PFSK-1 (cell line): ENCODE measurements at regions not wholly inside any gene's neighbourhood (a gene's known extent, or its start where the extent isn't known, plus 50 kb on each side); places are given as distances from the start of the nearest gene placed in this dataset.

Experiments used
- FOXP2 ChIP-seq: optimal IDR thresholded peaks from 2 replicates; pipeline ENCODE3; 2011; ENCODE audit warnings: borderline replicate concordance, control low read depth, inconsistent platforms; ENCODE audit not compliant: insufficient read depth; ENCODE audit errors: extremely low read length, extremely low read depth
- POLR2AphosphoS5 ChIP-seq: IDR thresholded peaks from 2 replicates; pipeline ENCODE4 v1.6.1; 2012; ENCODE audit warnings: low read depth, mild to moderate bottlenecking, control low read depth, low read length, moderate library complexity
- REST ChIP-seq, 2 experiments: IDR thresholded peaks; 2 replicates each; pipeline versions ENCODE4 v1.6.1 to v1.8.0; 2011 to 2012; ENCODE audit warnings: low read depth in 2 of 2, low read length in 2 of 2, control low read depth in 1 of 2, inconsistent platforms in 1 of 2, mild to moderate bottlenecking in 1 of 2, moderate library complexity in 1 of 2; ENCODE audit not compliant: insufficient read depth in 1 of 2
- SIN3A ChIP-seq: IDR thresholded peaks from 2 replicates; pipeline ENCODE4 v1.6.1; 2012; ENCODE audit warnings: mild to moderate bottlenecking, low read length, moderate library complexity, borderline replicate concordance; ENCODE audit not compliant: insufficient read depth
- TAF1 ChIP-seq: IDR thresholded peaks from 2 replicates; pipeline ENCODE4 v1.6.1; 2012; ENCODE audit warnings: low read length, control low read depth, borderline replicate concordance; ENCODE audit not compliant: insufficient read depth

DNA sequence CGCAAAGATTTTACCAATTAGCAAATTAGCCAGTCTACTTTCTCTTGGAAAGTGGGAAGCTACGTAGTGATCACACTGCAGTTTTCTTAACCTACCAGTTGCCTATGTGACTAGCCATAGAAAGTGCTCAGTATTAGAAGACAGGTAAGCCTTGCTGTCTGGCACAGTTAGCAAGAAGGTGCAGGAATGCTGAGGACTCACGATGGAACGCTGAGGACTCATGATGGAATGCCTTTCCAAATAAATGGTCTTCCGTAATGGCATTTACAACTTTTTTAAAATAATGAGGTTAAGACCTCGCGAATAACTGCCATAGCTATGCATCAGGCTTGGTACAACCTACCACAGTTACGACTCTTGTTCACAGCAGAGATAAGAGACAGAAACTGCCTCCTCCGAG is 1645.6 kb upstream of the MIR17HG start:
- TF ChIP-seq SIN3A (no peak), FOXP2 (no peak), REST (IDR thresholded peaks at IDR 0.05; ENCODE audit: insufficient read depth in 1 of 2, low read depth in 2 of 2, low read length in 2 of 2) (no peak), POLR2AphosphoS5 (no peak), TAF1 (no peak)

GRCh38 chr13:89704040-89704439 is 1643.4 kb upstream of the MIR17HG start:
- TF ChIP-seq SIN3A (no peak), REST (IDR thresholded peaks at IDR 0.05; ENCODE audit: insufficient read depth in 1 of 2, low read depth in 2 of 2, low read length in 2 of 2) (no peak), FOXP2 (no peak), TAF1 (no peak), POLR2AphosphoS5 (no peak)

GRCh38 chr13:89708013-89708412 is 1639.5 kb upstream of the MIR17HG start:
- TF ChIP-seq TAF1 (no peak), SIN3A (no peak), POLR2AphosphoS5 (no peak), FOXP2 (no peak), REST (IDR thresholded peaks at IDR 0.05; ENCODE audit: insufficient read depth in 1 of 2, low read depth in 2 of 2, low read length in 2 of 2) (no peak)

DNA sequence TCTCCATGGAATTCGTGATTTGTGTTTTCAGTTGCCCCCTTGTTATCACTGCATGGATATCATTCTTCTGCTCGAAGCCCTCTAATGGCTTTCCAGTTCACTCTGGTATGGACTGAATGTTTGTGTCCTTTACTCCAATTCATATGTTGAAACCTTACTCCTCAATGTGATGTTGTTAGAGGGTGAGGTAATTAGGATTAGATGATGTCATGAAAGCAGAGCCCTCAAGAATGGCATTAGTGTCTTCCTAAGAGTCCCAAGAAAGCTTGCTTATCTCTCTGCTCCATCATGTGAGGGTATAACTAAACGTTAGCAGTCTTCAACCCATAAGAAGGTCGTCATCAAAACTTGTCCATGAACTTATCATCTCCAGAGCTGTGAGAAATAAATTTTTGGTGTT is 1626.3 kb upstream of the MIR17HG start:
- no peak for TF ChIP-seq SIN3A
- TF ChIP-seq POLR2AphosphoS5 = no peak
- TF ChIP-seq FOXP2 = no peak
- no peak for TF ChIP-seq TAF1
- no peak for TF ChIP-seq REST (IDR thresholded peaks at IDR 0.05; ENCODE audit: insufficient read depth in 1 of 2, low read depth in 2 of 2, low read length in 2 of 2)

- TF ChIP-seq FOXP2 = no peak
- TF ChIP-seq TAF1 = no peak
- no peak for TF ChIP-seq POLR2AphosphoS5
- no peak for TF ChIP-seq REST (IDR thresholded peaks at IDR 0.05; ENCODE audit: insufficient read depth in 1 of 2, low read depth in 2 of 2, low read length in 2 of 2)
Measured at GRCh38 chr13:89726690-89727435, 1620.6 kb upstream of the MIR17HG start.
